DND-41 (cell line): ENCODE measurements at regions not wholly inside any gene's neighbourhood (a gene's known extent, or its start where the extent isn't known, plus 50 kb on each side); places are given as distances from the start of the nearest gene placed in this dataset.

Source experiments
- CTCF ChIP-seq: IDR thresholded peaks from 2 replicates; pipeline ENCODE4 v1.5.1; 2012; ENCODE audit warnings: borderline replicate concordance, low read length, moderate library complexity, mild to moderate bottlenecking; ENCODE audit not compliant: poor library complexity, severe bottlenecking; ENCODE audit errors: extremely low read depth
- EZH2 ChIP-seq: IDR thresholded peaks from 3 replicates; pipeline ENCODE4 v1.6.1; 2012; ENCODE audit warnings: borderline replicate concordance, low read depth, mild to moderate bottlenecking, moderate library complexity, low read length, inconsistent platforms; ENCODE audit not compliant: severe bottlenecking

- TF ChIP-seq CTCF (peak; percentile 26), EZH2 (no peak)
Measured at GRCh38 chr6:92617721-92618120, 801.6 kb downstream of the EPHA7 start.
